Right lobe of liver (tissue), 6 donors: ENCODE measurements at regions not wholly inside any gene's neighbourhood (a gene's known extent, or its start where the extent isn't known, plus 50 kb on each side); places are given as distances from the start of the nearest gene placed in this dataset.

ENCODE experiments used
- ATAC-seq, 4 donors: fragments of 200-7000 bp; cut with Tn5 transposase; one replicate each; pipeline ENCODE4 v1.9.1; 2020; ENCODE audit warnings: mild to moderate bottlenecking in 4 of 4, moderate library complexity in 4 of 4
- DNase-seq, 3 donors: peaks; one replicate each; pipeline ENCODE4 v3.0.0-alpha.2; 2020
- H3K27ac ChIP-seq, 3 donors: fragments of 200-600 bp; one replicate each; pipeline ENCODE4 v1.8.0; 2022
- H3K27me3 ChIP-seq, 2 donors: fragments of 200-600 bp; one replicate each; pipeline ENCODE4 v1.8.0; 2022
- H3K36me3 ChIP-seq, 4 donors: fragments of 200-600 bp; sonication (generic) in 1 of 4; one replicate each; pipeline versions ENCODE4 v1.5.1 to v1.8.0; 2017 to 2022; ENCODE audit warnings: control low read depth in 1 of 4
- H3K4me1 ChIP-seq, 4 donors: fragments of 200-600 bp; sonication (generic) in 1 of 4; one replicate each; pipeline versions ENCODE4 v1.5.1 to v1.8.0; 2017 to 2022; ENCODE audit warnings: control low read depth in 1 of 4
- H3K4me3 ChIP-seq, 3 donors: fragments of 200-600 bp; one replicate each; pipeline ENCODE4 v1.8.0; 2022
- H3K9me3 ChIP-seq, 4 donors: fragments of 200-600 bp; sonication (generic) in 1 of 4; one replicate each; pipeline versions ENCODE4 v1.5.1 to v1.8.0; 2017 to 2022; ENCODE audit warnings: control low read depth in 1 of 4
- CTCF ChIP-seq, 4 donors: fragments of 200-600 bp in 3 of 4; fragments of 450-650 bp in 1 of 4; IDR thresholded peaks; one replicate each; pipeline versions ENCODE4 v1.5.1 to v1.8.0; 2016 to 2022; ENCODE audit warnings: antibody characterized with exemption in 4 of 4, mild to moderate bottlenecking in 2 of 4
- POLR2A ChIP-seq: fragments of 450-650 bp; IDR thresholded peaks from one replicate; pipeline ENCODE4 v1.6.1; 2017; ENCODE audit warnings: antibody characterized with exemption, mild to moderate bottlenecking
- WGBS: methylation state at CpG from one replicate; pipeline ENCODE4 v1.1.6; 2018; ENCODE audit warnings: low coverage, low lambda C conversion rate; ENCODE audit not compliant: insufficient coverage; ENCODE audit errors: missing lambda C conversion rate; 5-methylcytosine and 5-hydroxymethylcytosine counted together
- intact Hi-C, 2 donors: fragments of 100-400 bp; cut with DNase I; formaldehyde crosslinking; loops; one replicate each; pipeline versions ENCODE4 v1.11.2 to v1.14.1; 2022
- donor health status: DM: no; HTN: yes; CAD: no.
- donor health status: DM: no; HTN: no; CAD: no.
- donor health status: DM: no; HTN: no; CAD: no.
- donor health status: DM: no; HTN: yes; CAD: no.
- donor health status: DM: no; HTN: yes; CAD: no.

GRCh38 chr9:88798476-88798875 lies 192.8 kb upstream of the S1PR3 start:
- no peak overlapping the region for H3K27ac ChIP-seq
- intact Hi-C loops = no loop called here

DNA sequence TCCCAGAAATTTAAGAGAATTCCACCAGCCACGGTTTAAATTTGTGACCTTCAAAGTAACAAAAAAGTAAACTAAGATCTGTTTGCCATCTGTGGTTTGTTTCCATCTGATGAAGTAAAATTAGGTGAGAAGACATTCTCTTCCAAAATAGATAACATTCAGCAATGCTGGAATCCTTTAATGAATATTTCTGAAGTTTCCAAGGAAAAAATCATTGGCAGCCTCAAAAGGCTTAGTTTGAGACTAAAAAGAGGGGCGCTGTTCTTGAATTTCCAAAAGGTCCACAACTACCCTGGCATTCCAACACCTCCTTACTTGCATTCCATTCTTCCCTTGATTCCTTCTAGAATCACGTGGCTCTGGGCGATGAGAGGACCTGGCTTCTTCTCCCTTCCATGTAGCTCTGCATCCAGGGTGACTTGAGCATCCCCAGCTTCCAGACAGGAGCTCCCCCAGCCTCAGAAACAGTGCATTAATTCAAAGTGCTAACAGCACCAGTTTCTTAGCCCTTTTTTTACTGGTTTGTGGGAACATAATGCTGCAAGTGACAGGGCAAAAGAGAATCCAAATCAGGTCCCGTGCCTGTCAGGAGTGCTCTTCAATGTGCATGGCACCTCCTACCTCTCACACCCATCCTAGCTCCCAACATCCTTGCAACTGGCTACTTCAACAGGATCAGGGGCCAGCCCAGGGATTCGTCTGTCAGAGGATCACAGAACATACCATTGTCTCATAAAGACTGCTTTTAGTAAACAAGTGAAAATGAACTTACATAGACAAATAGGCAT lies 191.5 kb upstream of the S1PR3 start:
- Histone ChIP-seq H3K4me1 (no peaks in the 10 kb centered on the region), H3K9me3 (no peaks in the 10 kb centered on the region), H3K27ac (no peak overlapping the region), H3K27me3 (no peaks in the 10 kb centered on the region), H3K36me3 (no peaks in the 10 kb centered on the region), H3K4me3 (no peak overlapping the region)
- TF ChIP-seq POLR2A (no peak), CTCF (IDR thresholded peaks at IDR 0.05) (no peak)
- WGBS = 37% methylated on average over 6 of the region's 6 CpGs
- DNase-seq = no peak
- no peak for ATAC-seq
- intact Hi-C loops = no loop called here

More at GRCh38 chr9:88798476-88798875, 192.8 kb upstream of the S1PR3 start:
- Histone ChIP-seq H3K4me3 (no peak overlapping the region), H3K36me3 (no peaks in the 10 kb centered on the region), H3K27me3 (no peaks in the 10 kb centered on the region), H3K9me3 (no peaks in the 10 kb centered on the region), H3K4me1 (no peaks in the 10 kb centered on the region)
- WGBS = 100% methylated on average over 2 of the region's 4 CpGs
- no peak for DNase-seq
- no peak for ATAC-seq
- no peak for TF ChIP-seq CTCF (IDR thresholded peaks at IDR 0.05)
- TF ChIP-seq POLR2A = no peak

- intact Hi-C loops = no loop called here
- Histone ChIP-seq H3K27ac (no peak overlapping the region), H3K9me3 (no peaks in the 10 kb centered on the region), H3K4me1 (no peaks in the 10 kb centered on the region), H3K36me3 (no peaks in the 10 kb centered on the region), H3K27me3 (no peaks in the 10 kb centered on the region), H3K4me3 (no peak overlapping the region)
- ATAC-seq = peak in 1 of 4 donors; percentile 32
- no peak for DNase-seq
- no peak for TF ChIP-seq POLR2A
- 47% methylated on average over 3 of the region's 3 CpGs for WGBS
Measured at GRCh38 chr9:88800329-88800682, 191.0 kb upstream of the S1PR3 start.

DNA sequence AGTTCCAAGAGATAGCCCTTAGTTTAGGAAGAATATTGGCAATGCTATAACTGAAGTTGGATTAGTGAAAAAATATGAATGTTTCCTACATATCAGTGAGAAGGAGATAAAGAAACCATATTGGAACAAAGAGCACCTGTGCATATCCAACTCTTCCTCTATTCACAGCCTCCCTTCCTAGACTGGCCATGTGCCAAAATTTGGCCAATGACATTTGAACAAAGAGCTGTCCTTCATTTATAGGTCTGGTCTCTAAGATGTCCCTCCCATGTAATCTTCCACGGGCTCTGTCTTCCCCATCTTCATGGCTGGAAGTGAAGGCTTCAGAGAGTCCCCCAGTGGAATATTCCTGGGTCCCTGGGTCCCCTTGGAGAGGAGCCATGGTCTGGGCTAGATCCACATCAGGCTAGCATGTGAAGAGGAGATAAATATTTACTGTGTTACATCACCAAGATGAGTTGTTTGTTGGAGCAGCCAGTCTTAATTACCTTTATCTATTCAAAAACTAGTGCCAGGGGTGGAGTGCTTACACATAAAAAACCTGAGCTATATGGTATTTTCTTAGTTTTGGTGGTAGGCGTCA lies 190.0 kb upstream of the S1PR3 start:
- H3K27ac ChIP-seq = no peak overlapping the region
- ATAC-seq = peak; percentile 46 to 76 (median 70)

More for the DNA sequence above, 190.0 kb upstream of the S1PR3 start:
- H3K4me3 ChIP-seq = no peak overlapping the region
- intact Hi-C loops = no loop called here
- no peak for DNase-seq
- TF ChIP-seq POLR2A = no peak
- no peak for TF ChIP-seq CTCF (IDR thresholded peaks at IDR 0.05)
- H3K4me1 ChIP-seq = no peaks in the 10 kb centered on the region
- H3K27me3 ChIP-seq = no peaks in the 10 kb centered on the region
- H3K9me3 ChIP-seq = no peaks in the 10 kb centered on the region
- 49% methylated on average over 2 of the region's 2 CpGs for WGBS
- H3K36me3 ChIP-seq = no peaks in the 10 kb centered on the region
